ENCODE measurements at regions not wholly inside any gene's neighbourhood (a gene's known extent, or its start where the extent isn't known, plus 50 kb on each side); places are given as distances from the start of the nearest gene placed in this dataset.

GRCh38 chr19:30244533-30244932 is 127.7 kb upstream of the ZNF536 start:
- TF ChIP-seq CTCF (IDR thresholded peaks at IDR 0.05) (no peak), POLR2A (IDR thresholded peaks at IDR 0.05) (no peak)
